ENCODE measurements at regions not wholly inside any gene's neighbourhood (a gene's known extent, or its start where the extent isn't known, plus 50 kb on each side); places are given as distances from the start of the nearest gene placed in this dataset.

- DNase-seq, result no peak
Observed at GRCh38 chr4:96713271-96713850, 873.5 kb downstream of the PDHA2 start.

- DNase-seq, result no peak
Observed at GRCh38 chr4:96729641-96730040, 889.7 kb downstream of the PDHA2 start.

GRCh38 chr4:96730432-96730831 lies 890.5 kb downstream of the PDHA2 start:
- no peak for DNase-seq

DNA sequence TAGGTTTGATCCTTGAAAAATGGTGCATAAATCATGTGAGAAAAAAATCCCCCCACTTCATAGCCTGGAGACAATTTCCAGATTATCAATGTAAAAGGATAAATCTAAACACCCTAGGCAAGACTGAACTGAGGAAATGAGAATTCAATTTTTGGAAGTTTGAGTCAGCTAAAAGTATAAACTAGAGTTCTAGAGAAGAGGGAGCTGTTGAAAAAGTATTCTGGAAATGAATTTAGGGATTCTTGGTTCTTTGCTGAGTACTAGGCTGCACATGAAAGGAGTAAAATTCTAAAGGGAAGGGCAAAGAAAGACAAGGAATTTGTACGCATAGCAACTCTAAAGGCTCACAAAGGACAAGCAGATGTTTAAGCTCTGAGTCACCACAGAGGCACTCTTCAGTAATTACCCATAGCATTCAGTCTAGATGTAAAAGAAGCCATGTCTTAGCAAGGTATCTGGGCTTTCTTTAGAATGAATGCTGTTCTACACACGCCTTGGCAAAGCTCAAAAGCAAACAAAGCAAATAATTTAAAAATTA lies 896.5 kb downstream of the PDHA2 start:
- DNase-seq, result peak; percentile 2 to 76

DNA sequence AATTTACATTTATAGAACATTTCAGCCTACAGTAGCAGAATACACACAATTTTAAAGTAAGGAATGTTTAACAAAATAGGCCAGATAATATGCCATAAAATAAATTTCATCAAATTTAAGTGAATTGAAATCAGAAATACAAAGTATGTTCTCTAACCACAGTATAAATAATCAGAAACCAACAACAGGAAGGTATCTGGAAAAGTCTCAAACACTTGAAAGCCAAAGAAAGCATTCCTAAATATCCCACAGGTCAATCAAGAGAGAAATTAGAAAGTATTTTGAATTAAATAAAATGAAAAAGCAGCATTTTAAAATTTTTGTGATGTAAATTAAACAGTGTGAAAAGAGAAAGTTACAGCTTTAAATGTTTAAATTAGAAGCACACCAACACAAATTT lies 899.2 kb downstream of the PDHA2 start:
- no peak for DNase-seq

GRCh38 chr4:96742332-96743014 lies 902.6 kb downstream of the PDHA2 start:
- DNase-seq, result no peak

DNA sequence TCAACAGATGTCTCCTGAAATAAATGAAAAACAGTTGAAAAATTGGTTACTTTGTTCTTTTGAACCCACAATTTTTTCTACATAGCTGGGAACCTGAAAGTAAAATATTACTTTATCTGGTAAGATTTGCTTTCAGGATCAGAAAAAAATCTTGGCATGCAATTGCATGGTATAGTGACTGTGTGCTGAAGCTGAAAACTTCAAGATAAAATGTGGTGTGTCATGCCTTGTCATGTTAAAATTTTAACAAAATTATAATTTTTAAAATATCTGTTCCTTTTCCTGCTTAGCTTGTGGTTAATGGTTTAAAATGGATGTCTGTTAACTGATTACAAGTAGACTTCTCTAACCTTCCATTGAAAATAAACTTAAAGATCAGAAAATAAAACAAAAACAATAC lies 904.8 kb downstream of the PDHA2 start:
- DNase-seq, result no peak

GRCh38 chr4:96753216-96753615 lies 913.3 kb downstream of the PDHA2 start:
- no peak for DNase-seq

DNA sequence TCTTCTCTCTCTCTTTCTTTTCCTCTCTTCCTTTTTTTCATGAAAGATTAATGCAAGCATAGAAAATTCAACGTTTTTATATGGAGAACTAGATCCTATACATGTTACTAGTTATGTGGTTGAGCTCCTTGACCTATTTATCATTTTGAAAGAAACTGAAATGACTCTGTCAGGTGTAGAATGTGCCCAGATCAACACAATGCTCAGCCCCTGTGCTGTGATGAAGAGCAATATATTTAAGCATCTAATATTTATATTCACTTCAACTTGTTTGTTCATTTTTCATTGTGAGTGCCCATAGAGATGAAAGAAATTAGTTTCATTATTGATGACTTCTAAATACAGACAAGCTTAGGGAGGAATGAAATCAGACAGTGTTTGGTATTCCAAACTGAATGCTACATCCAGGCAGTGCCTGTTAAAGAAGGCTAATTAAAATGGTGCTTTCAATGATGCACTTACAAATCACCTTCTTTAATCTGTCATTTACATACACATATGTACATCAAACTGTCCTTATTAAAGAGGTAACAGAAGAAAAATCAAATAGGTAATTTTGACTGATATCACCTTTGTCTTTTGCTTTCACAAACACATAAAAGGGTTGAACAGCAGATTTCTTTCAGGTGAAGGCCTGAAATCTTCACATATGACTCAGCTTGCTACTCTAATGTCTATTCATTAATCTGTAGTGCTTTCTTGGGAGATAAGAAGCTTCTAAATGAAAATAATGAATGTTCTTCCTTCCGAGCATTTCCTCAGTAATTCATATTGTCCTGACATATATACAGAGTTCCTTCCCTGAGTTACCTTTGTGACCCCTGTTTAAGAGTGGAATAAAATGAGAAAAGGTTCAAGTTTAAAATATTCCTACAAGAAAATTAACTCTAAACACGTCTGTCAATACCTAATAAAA lies 915.9 kb downstream of the PDHA2 start:
- DNase-seq, result no peak

DNA sequence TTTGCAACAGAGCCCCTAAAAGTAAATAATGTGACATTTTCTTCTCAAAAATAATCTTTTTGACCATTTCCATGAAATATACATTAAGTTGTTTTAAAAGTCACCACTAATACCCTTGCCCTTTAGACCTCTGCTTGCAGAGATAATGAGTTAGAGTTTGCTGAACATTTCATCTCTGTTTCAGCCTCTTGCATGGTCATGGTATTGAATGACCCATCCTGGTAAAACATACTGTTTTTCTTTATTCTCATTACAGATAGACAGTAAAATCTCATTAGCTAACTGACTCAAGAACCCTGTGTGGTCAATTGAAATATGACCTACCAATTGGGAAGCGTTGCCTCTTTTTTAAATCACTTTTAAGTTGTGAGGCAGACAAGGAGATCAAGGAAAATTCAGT lies 916.7 kb downstream of the PDHA2 start:
- DNase-seq, result no peak

- no peak for DNase-seq
Observed at GRCh38 chr4:96763546-96763945, 923.7 kb downstream of the PDHA2 start.

GRCh38 chr4:96766359-96766758 lies 926.5 kb downstream of the PDHA2 start:
- DNase-seq, result no peak

DNA sequence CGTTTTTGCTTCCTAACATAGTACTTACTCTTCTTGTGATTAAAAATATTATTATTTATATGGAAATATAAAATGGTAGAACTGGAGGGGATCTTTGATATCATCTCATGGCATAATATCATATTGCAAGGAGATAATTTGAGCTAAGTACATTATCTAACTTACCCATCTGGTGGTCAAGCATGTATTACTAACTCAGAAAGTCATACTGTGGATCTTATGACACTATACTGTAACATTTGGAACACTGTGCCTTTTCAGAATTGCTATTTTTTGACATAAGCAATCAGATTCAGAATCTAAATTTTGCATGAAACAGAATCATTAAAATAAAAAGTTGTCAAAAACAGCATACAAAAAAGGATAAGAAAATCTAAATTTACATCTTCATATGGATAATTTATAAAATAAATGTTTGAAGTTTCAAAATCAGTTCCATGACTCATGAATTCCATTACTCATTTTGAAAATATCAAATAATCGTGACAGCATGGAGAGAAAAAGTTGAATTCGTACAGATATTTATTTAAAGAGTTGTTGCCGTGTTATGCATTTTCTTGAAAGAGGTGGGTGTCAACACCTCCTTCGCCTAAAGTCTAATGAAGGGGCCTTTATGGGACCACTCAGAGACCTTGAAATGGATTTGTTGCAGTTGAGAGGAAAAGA lies 928.1 kb downstream of the PDHA2 start:
- no peak for DNase-seq

DNA sequence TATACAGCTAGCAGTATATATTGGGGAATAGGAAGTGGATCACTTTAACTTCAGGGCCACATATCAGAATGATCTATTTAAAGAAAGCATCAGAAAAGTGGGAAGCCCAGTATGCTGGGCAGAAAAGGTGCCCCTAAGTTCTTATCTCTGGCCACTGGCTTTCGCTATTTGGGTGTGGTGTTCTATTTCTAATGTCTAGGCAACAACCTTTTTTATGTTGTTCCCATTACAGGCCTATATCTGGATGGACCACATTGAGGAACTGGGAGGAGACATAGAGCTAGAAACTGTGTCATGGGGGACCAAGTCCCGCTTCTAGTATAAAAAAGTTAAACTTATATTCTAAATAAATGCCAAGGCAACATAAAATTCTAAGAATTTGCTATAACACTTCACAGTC lies 935.6 kb downstream of the PDHA2 start:
- DNase-seq, result no peak

- no peak for DNase-seq
Observed at GRCh38 chr4:96776920-96777527, 937.1 kb downstream of the PDHA2 start.

DNA sequence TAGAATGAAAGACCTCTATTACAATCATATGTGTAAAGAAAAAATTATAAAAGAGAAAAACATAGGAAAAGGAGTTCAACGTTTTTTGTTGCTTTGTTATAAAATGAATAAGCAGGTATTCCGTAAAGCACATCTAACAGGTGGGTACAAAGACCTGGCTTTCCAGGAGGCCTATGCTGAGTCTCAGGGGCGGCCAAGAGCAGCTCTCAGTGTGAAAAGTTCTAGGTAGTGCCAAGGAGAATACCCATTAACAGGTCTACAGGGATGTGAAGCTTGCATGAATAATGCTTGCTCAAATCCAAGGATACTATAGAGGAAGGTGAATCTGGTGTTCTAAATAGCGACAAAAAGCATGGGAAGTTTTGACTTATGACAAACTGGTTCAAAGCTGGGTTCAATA lies 944.4 kb downstream of the PDHA2 start:
- no peak for DNase-seq

- DNase-seq, result no peak
Observed at GRCh38 chr4:96786306-96786705, 946.4 kb downstream of the PDHA2 start.

DNA sequence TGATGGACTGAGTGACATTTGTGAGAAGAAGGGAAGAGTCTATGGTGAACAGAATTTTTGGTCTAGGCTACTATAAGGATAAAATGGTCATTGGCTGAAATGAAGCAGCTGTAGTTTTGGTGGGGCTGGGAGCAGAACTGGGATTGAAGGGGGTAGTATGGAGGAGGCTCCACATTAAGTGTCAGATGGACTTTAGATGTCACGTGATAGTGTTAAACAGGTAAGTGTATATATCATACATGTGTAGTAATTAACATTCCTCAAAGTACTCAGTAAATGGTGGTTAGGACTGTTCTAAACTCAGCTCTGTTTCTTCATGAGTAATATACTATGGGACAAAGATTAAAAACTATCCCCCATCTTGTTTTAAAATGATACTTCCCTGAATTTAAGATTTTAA lies 947.9 kb downstream of the PDHA2 start:
- no peak for DNase-seq

DNA sequence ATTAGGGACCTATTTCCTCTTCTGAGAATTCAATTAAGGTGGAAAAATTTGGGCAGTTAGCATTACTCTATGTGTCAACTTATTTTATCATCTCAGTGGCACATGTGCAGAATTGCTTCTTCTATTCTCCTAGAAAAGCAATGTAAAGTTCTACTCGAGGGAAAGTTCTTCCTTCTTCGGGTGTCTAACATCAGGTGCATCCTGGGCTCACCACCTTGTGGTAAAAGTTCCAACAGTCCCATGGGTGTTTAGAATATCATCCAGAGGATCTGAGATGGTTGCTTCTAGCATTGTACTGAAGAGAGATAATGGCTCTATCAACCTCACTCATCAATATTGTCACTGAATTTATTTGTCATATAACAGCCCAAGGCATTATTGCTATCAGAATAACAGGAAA lies 969.7 kb downstream of the PDHA2 start:
- DNase-seq, result no peak

- DNase-seq, result no peak
Observed at GRCh38 chr4:96827086-96827485, 987.2 kb downstream of the PDHA2 start.

DNA sequence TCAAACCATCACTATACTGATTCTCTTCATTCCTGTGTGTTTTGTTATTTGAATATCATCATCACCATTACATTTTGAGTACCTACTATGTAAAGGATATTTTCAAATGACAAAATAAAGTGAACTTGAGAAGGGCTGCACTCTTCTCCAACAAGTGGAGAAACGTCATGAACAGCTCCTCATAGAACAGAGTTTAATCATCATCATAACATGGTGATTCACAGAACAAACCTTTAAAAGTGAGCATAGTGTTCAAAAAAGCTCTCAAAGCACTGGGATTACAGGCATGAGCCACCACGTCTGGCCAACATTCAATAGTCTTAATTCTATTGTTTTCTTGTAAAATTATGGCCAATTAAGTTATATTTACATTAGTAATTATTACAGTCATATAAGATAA lies 993.9 kb downstream of the PDHA2 start:
- no peak for DNase-seq

DNA sequence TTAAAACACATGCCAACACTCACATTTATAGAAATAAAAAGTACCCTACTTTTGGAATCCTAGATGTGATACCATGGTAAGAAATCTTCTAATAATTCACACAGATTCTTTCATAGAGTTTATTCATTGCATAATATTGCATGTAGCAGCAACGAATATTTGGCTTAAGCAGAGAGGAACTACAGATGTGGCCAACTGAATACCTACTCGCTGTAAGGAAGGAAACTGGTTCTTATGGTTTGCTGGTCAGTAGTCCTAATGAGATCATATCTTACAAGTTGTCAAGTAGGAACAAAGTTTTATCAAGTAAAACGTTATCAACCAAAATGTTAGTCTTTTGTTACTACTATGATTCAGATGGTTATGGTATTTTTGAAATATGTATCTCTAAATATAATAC lies 996.1 kb downstream of the PDHA2 start:
- no peak for DNase-seq

DNA sequence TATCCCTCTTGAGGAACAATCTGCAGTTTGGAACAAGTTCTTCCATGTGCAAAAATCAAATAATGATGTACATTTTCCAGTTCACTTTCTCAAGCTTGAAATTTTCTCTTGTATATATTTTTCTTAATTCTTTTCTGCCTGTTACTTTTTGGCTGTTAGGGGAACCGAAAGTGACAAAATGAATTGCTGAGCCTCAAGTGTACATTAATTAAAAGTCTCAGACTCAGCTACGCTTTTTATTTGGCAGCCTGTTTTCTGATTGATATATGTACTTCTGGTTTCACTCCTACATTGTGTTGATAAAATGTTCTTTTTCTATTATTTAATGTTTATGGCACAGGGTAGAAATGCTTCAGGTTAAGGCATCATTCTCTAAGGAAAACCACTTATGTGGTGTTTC lies 999.5 kb downstream of the PDHA2 start:
- DNase-seq, result no peak

All from SW 1271 (cell line).